GM12878 (cell line): ENCODE measurements at regions not wholly inside any gene's neighbourhood (a gene's known extent, or its start where the extent isn't known, plus 50 kb on each side); places are given as distances from the start of the nearest gene placed in this dataset.

ENCODE experiments used
- ATAC-seq: fragments of 200-7000 bp; cut with Tn5 transposase; 3 replicates; pipeline ENCODE4 v1.9.1; 2020; ENCODE audit warnings: mild to moderate bottlenecking, moderate library complexity
- BruUV-seq: library from RNA; stranded (reverse); fragments of 400-500 nt; replicated peaks from 2 replicates; lab custom pipeline; 2021; lab: Mats Ljungman, UMichigan
- CTCF ChIA-PET: fragments of 300-600 bp; sonication (Branson Sonifier 250); formaldehyde crosslinking; extraction: SDS; loops from one replicate; lab custom pipeline; 2021; ENCODE audit warnings: inconsistent platforms; lab: Yijun Ruan, JAX
- POLR2A ChIA-PET: fragments of 350-600 bp; formaldehyde crosslinking; extraction: SDS; loops from one replicate; lab custom pipeline; 2021; ENCODE audit warnings: inconsistent platforms; lab: Charles Lee
- RAD21 ChIA-PET: fragments of 300-600 bp; sonication (Branson Sonifier 250); formaldehyde crosslinking; loops from one replicate; lab custom pipeline; 2023; ENCODE audit warnings: antibody characterized with exemption; ENCODE audit not compliant: unreplicated experiment; lab: Charles Lee
- SMC1A ChIA-PET: fragments of 300-600 bp; sonication (Branson Sonifier 250); formaldehyde crosslinking; loops from one replicate; lab custom pipeline; 2023; ENCODE audit not compliant: unreplicated experiment, uncharacterized antibody; lab: Charles Lee
- DNase-seq: peaks from one replicate; pipeline ENCODE4 v3.0.0-alpha.2; 2011; ENCODE audit warnings: low read depth, low spot score
- FAIRE-seq: peaks from 3 replicates; lab custom pipeline; 2011; peaks lifted over from hg19 to GRCh38; lab: Jason Lieb, UNC
- H2AFZ ChIP-seq: 2 replicates; pipeline ENCODE4 v1.6.0; 2011; ENCODE audit warnings: low read depth, low read length, control low read depth; ENCODE audit not compliant: control insufficient read depth
- H3K27ac ChIP-seq: 2 replicates; pipeline ENCODE4 v1.5.1; 2011; ENCODE audit warnings: control low read depth; ENCODE audit not compliant: control insufficient read depth, insufficient read depth
- H3K27me3 ChIP-seq, 2 experiments: replicated peaks in 1 of 2; 2 replicates each; pipeline versions ENCODE4 v1.6.0 to v1.6.1; 2011; ENCODE audit warnings: low read length in 1 of 2; ENCODE audit not compliant: control insufficient read depth in 2 of 2, insufficient read depth in 2 of 2
- H3K36me3 ChIP-seq, 2 experiments: 2 replicates each; pipeline ENCODE4 v1.5.1; 2011; ENCODE audit warnings: low read length in 1 of 2; ENCODE audit not compliant: control insufficient read depth in 2 of 2, insufficient read depth in 2 of 2
- H3K4me1 ChIP-seq: 2 replicates; pipeline ENCODE4 v1.6.1; 2011; ENCODE audit warnings: mild to moderate bottlenecking, low read length, moderate library complexity, mixed read lengths; ENCODE audit not compliant: control insufficient read depth, insufficient read depth
- H3K4me2 ChIP-seq: 2 replicates; pipeline ENCODE4 v1.6.0; 2011; ENCODE audit warnings: control low read depth; ENCODE audit not compliant: control insufficient read depth, insufficient read depth
- H3K4me3 ChIP-seq: fragments of 200-600 bp; sonication (generic); 2 replicates; pipeline ENCODE4 v1.5.1; 2016
- H3K79me2 ChIP-seq: 2 replicates; pipeline ENCODE4 v1.6.0; 2011; ENCODE audit warnings: low read length; ENCODE audit not compliant: control insufficient read depth, insufficient read depth
- H3K9ac ChIP-seq: 2 replicates; pipeline ENCODE4 v1.8.0; 2011; ENCODE audit warnings: low read length, control low read depth, mixed read lengths; ENCODE audit not compliant: control insufficient read depth, insufficient read depth
- H3K9me3 ChIP-seq: replicated peaks from 3 replicates; pipeline ENCODE4 v1.5.1; 2011; ENCODE audit warnings: mild to moderate bottlenecking, low read length; ENCODE audit not compliant: control insufficient read depth, insufficient read depth
- H4K20me1 ChIP-seq: 2 replicates; pipeline ENCODE4 v1.6.0; 2011; ENCODE audit not compliant: control insufficient read depth, insufficient read depth
- ASH2L ChIP-seq: fragments of 300-600, 200-600 bp; sonication (generic); IDR thresholded peaks from 2 replicates; pipeline ENCODE4 v1.6.1; 2017; ENCODE audit warnings: low read depth, mild to moderate bottlenecking, borderline replicate concordance
- ATF7 ChIP-seq: fragments of 450-650 bp; IDR thresholded peaks from 2 replicates; pipeline ENCODE4 v1.6.1; 2016; ENCODE audit warnings: low read depth, mild to moderate bottlenecking
- NR2C1 ChIP-seq: fragments of 450-650 bp; IDR thresholded peaks from 2 replicates; pipeline ENCODE4 v1.6.1; 2017; ENCODE audit warnings: antibody characterized with exemption, mild to moderate bottlenecking, moderate library complexity
- SREBF2 ChIP-seq: IDR thresholded peaks from 2 replicates; pipeline ENCODE4 v1.6.1; 2012; ENCODE audit warnings: mild to moderate bottlenecking, low read length
- SRF ChIP-seq, 2 experiments: IDR thresholded peaks; 2 replicates each; pipeline ENCODE4 v1.6.1; 2011; ENCODE audit warnings: low read depth in 2 of 2, low read length in 2 of 2, mild to moderate bottlenecking in 1 of 2, moderate library complexity in 1 of 2
- TCF7 ChIP-seq: IDR thresholded peaks from 2 replicates; pipeline ENCODE4 v1.6.1; 2014; ENCODE audit warnings: antibody characterized with exemption, borderline replicate concordance
- ZNF622 ChIP-seq: fragments of 450-650 bp; IDR thresholded peaks from 2 replicates; pipeline ENCODE4 v1.6.1; 2017; ENCODE audit warnings: mild to moderate bottlenecking, inconsistent platforms
- WGBS: methylation state at CpG from one replicate; pipeline ENCODE4 v1.1.6; 2016; ENCODE audit warnings: low lambda C conversion rate; ENCODE audit not compliant: insufficient replicate concordance, insufficient coverage; ENCODE audit errors: missing lambda C conversion rate; 5-methylcytosine and 5-hydroxymethylcytosine counted together
- in situ Hi-C: fragments of 300-500 bp; cut with MboI; formaldehyde crosslinking; loops from 9 replicates; pipeline ENCODE4 v1.14.3; 2018; ENCODE audit warnings: mixed read lengths
- intact Hi-C: fragments of 100-400 bp; cut with micrococcal nuclease; formaldehyde crosslinking; loops from one replicate; pipeline ENCODE4 v1.14.2; 2022; ENCODE audit not compliant: unreplicated experiment

GRCh38 chr1:37394574-37395464 is 79.6 kb upstream of the ZC3H12A start (continued):
- TF ChIP-seq NR2C1 (no peak), ATF7 (no peak)

GRCh38 chr1:37398096-37398495 is 76.3 kb upstream of the ZC3H12A start:
- Histone ChIP-seq H2AFZ (no peak overlapping the region), H3K79me2 (no peaks in the 10 kb centered on the region), H3K4me1 (no peaks in the 10 kb centered on the region), H3K27ac (no peak overlapping the region), H3K27me3 (peaks cover 0 to 1% of the 10 kb centered on the region in 2 experiments; a peak in 2 of 4 replicates), H3K9me3 (no peaks in the 10 kb centered on the region), H4K20me1 (no peaks in the 10 kb centered on the region), H3K4me2 (no peak overlapping the region), H3K4me3 (no peak overlapping the region), H3K9ac (no peak overlapping the region), H3K36me3 (no peaks in the 10 kb centered on the region)
- in situ Hi-C loops = no loop called here
- ChIA-PET RAD21 (no interaction called here), CTCF (interaction anchor here (1.1 kb wide), 1 partner anchor 11 kb away, joined by 3 read pairs; no protein-coding TSS in a partner anchor), SMC1A (no interaction called here), POLR2A (no interaction called here)
- intact Hi-C loops = no loop called here
- ATAC-seq (no peak), DNase-seq (no peak), FAIRE-seq (no peak)
- 50% methylated on average over 8 of the region's 8 CpGs for WGBS
- TF ChIP-seq SREBF2 (no peak), SRF (IDR thresholded peaks at IDR 0.05; ENCODE audit: low read depth in 2 of 2, low read length in 2 of 2) (no peak), ASH2L (no peak), TCF7 (no peak), ZNF622 (no peak)
- BruUV-seq = no TSS peak
